NCI-H526 (cell line): ENCODE measurements at regions not wholly inside any gene's neighbourhood (a gene's known extent, or its start where the extent isn't known, plus 50 kb on each side); places are given as distances from the start of the nearest gene placed in this dataset.

Experiments
- DNase-seq, 2 experiments: peaks; one replicate each; lab custom pipeline; 2025; lab: John Stamatoyannopoulos, UW

DNA sequence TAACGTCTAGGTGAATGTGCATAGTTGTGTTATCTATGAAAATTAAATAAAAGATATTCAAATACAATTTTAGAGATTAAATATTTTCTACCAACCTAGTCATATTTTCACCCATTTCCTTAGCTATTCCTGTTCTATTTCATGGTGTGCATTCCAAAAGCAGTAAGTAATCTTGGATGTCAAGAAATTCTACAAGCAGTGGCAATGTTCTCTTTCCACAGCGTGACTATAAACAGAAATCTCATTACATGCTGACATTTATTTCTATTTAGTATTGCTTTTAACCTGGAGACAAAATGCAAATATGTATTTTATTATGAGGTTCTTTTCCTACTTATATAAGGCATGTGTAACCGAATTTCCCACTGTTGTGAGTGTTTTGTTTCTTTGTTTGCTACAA, 510.0 kb downstream of the ACTL7B start:
- DNase-seq, result peak in 1 of 2 experiments; percentile 26

DNA sequence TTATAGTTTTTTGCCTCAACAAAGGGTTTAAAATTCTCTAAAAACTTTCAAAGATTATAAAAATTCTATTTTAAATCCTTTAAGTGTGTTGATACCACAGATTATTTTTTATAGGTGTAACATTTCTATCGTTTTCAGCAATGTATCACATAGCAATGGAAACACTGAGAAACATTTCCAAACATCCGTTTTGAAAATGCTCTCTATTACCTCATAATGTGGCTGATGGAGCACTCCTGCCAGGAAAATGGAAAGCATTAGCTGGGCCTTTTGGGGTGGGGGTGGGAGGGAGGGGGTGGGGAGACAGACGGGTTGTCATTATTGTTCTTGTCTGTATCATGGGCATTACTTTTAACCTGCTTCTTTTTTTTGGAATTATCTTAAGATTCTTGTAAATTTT, 516.5 kb downstream of the ACTL7B start:
- no peak for DNase-seq

DNA sequence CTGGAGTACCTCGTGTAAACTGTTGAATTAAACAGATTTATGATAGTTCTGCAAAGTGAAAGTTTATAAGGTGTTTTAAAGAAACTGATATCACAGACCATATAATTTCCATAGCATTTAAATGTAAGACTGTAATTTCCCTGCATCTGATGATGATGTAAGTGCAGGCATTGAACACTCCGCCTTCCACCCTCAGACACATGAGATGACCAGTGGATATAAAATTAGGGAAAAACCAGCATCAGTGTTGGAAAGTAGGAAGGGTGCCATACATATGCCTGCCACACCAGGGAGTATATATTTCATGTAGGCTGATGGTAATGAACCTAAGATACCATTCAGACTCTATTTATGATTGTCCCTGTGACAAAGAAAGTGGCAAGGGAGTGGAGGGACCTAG, 519.2 kb downstream of the ACTL7B start:
- DNase-seq, result no peak

DNA sequence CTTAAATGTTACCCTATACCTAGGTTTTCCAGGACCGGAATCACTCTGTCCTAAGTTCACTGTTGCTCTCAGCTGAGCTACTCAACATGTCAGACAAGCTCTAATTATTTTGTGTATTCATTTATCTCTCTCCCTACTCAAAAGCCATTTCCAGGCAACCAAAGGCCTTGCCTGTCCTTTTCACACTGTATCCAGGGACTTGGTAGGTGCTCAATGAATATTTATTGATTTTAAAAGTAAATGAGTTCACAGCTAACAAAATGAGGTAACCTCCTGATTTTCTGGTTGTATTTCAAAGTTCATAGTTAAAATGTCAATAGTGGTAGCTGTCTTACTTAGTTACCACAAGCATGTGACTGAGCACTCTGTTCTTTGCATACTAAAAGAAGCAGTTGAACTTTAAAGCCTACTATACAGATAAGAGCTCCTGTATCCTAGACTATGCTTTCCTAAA, 522.2 kb downstream of the ACTL7B start:
- DNase-seq, result no peak

DNA sequence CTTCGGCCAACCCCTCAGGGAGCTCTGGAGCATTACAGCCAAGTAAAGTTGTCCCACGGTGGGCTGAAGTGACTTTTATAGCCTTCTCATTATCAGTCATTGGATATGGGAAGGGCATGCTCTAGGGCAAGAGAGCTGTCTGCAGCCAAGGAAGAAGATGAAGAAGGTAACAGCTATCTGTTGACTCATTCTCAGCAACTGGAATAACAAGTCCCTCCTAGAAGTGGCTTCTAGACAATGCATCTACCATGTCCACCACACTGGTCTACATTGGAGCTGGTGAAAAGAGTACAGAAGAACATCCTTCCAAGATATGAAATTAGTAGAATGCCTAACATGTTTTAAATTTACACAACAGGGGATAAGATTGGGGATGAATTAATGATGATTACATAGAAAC, 524.2 kb downstream of the ACTL7B start:
- DNase-seq, result no peak

- no peak for DNase-seq
Observed at GRCh38 chr9:108325406-108325805, 530.4 kb downstream of the ACTL7B start.

- no peak for DNase-seq
Observed at GRCh38 chr9:108323615-108324014, 532.2 kb downstream of the ACTL7B start.

- no peak for DNase-seq
Observed at GRCh38 chr9:108322326-108323098, 533.3 kb downstream of the ACTL7B start.

DNA sequence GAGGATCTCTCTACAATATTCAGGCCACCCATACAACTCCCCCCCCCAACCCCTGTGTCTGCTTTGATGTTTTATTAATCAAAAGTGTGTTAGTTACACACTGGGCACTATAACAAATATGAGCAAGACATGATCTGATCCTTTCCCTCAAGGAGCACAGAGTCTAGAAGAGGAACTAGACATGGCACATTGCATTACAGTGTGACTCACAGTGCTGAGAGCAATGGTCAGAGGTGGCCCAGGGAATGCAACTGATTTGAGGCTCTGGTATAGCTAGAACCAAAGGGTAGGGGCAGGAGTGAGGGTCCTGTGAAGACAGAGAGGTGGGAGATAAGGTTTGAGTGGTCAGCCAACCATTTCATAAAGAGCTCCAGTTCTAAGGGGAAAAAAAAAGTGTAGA, 539.2 kb downstream of the ACTL7B start:
- DNase-seq, result no peak

GRCh38 chr9:108316066-108316465, 539.7 kb downstream of the ACTL7B start:
- no peak for DNase-seq

DNA sequence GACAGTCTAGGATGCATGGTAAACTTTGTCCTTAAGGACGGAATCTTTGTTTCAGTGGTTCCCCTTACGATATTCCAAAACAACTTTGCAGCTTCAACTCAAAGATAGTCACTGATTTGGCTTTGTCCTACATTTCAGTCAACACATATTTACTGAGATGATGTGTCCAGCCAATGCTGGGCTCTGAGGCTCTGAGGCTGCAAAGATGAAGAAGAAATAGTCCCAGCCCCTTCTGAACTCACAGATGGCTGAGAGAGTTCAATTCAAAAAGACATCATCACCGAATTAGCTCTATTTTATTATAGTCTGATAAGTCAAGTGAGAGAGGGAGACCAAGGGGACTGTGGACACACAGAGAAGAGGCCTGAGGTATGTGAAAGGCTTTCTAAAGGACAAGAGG, 544.0 kb downstream of the ACTL7B start:
- DNase-seq, result no peak

GRCh38 chr9:108310202-108310601, 545.6 kb downstream of the ACTL7B start:
- DNase-seq, result no peak

GRCh38 chr9:108300306-108301287, 555.2 kb downstream of the ACTL7B start:
- no peak for DNase-seq

GRCh38 chr9:108297073-108297472, 558.7 kb downstream of the ACTL7B start:
- no peak for DNase-seq

DNA sequence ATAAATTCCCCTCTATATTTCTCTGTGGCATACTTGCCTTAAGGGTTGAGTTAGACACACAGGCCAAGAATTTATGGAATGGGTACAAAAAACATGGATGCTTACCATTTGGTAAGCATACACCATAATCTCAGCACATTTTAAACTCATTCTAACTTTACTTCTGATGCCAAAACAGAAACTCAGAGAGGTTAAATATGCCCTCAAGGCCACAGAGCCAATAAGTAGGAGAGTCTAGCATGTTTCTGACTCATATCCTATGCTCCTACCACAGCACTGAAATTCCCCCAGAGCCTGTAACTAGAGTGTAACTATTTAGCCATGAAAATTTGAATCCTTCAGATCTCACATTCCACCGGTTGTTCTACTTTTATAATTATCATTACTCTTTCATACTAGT, 559.7 kb downstream of the ACTL7B start:
- no peak for DNase-seq

DNA sequence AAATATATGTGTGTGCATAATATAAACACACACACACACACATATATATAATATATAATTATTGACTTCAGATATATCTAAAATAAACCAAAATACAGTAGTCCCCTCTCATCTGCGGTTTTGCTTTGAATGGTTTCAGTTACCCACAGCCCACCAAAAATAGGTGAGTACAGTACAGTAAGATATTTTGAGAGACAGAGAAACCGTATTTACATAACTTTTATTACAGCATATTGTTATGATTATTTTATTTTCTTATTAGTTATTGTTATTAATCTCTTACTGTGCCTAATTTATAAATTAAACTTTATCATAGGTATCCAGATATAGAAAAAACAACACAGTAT, 564.2 kb downstream of the ACTL7B start:
- no peak for DNase-seq

- no peak for DNase-seq
Observed at GRCh38 chr9:108290839-108291585, 564.8 kb downstream of the ACTL7B start.

- no peak for DNase-seq
Observed at GRCh38 chr9:108286638-108287206, 569.1 kb downstream of the ACTL7B start.

DNA sequence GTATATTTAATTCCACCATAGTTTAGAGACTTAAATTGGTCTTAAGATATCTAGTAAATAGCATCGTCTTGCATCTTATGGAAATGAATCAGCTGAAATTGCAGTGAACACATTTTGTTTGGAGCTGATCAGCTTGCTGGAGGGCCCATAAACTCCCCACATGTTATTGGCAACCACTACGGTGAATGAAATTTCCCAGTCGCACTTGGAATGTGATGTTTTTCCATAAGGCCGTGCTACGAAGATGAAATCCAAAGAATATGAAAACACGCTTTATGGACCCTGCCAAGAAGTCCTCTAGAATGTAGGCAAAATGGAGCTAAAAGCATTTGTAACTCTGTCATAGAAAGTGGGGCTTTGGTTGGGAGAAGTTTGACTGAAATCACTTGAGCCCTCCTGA, 572.1 kb downstream of the ACTL7B start:
- DNase-seq, result no peak

DNA sequence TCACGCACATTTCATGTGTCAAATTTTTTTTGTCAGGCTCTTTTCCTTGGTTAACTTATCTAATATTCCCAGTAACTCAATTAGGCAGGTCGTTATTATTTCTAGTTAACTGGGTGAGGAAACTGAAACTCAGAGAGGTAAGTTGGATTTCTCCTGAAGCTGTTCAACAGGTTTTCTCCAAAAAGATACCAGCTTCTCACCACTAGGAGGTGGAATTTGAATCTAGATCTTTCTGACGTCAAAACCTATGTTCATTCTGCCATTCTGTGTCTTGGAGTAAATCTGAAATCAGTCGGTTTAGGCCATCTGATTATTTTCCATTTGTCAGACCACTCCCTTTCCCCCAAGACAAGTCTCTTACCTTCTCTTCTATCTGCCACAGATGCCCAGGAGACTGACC, 572.9 kb downstream of the ACTL7B start:
- DNase-seq, result peak in 1 of 2 experiments; percentile 2

- no peak for DNase-seq
Observed at GRCh38 chr9:108281696-108282095, 574.1 kb downstream of the ACTL7B start.

GRCh38 chr9:108278341-108278740, 577.4 kb downstream of the ACTL7B start:
- DNase-seq, result no peak
